IMR-90 (cell line): ENCODE measurements at regions not wholly inside any gene's neighbourhood (a gene's known extent, or its start where the extent isn't known, plus 50 kb on each side); places are given as distances from the start of the nearest gene placed in this dataset.
A peak's percentile ranks its signal among the peaks of the same experiment; 100 is the strongest.

Experiments used
- ATAC-seq: fragments of 200-7000 bp; cut with Tn5 transposase; 2 replicates; pipeline ENCODE4 v1.9.1; 2020; ENCODE audit warnings: low read depth, mild to moderate bottlenecking, moderate library complexity
- BruUV-seq: library from RNA; stranded (reverse); fragments of 400-500 nt; replicated peaks from 2 replicates; lab custom pipeline; 2021; lab: Mats Ljungman, UMichigan
- CTCF ChIA-PET: fragments of 300-600 bp; formaldehyde crosslinking; extraction: SDS; loops from one replicate; lab custom pipeline; 2021; ENCODE audit warnings: antibody characterized with exemption; lab: Yijun Ruan, JAX
- POLR2A ChIA-PET: fragments of 300-600 bp; sonication (Branson Sonifier 250); formaldehyde crosslinking; loops from one replicate; lab custom pipeline; 2022; ENCODE audit warnings: antibody characterized with exemption; ENCODE audit not compliant: unreplicated experiment; lab: Charles Lee
- DNase-seq: peaks from one replicate; pipeline ENCODE4 v3.0.0; 2013
- H2AFZ ChIP-seq: replicated peaks from 2 replicates; pipeline ENCODE3; 2013; ENCODE audit warnings: low read length, mild to moderate bottlenecking; ENCODE audit not compliant: poor library complexity
- H2AK5ac ChIP-seq: 2 replicates; pipeline ENCODE4 v1.6.1; 2013; ENCODE audit warnings: low read depth, low read length, inconsistent platforms
- H2AK9ac ChIP-seq: replicated peaks from 2 replicates; pipeline ENCODE3; 2013; ENCODE audit warnings: mild to moderate bottlenecking, low read depth, low read length, moderate library complexity; ENCODE audit not compliant: poor library complexity
- H2BK120ac ChIP-seq: 2 replicates; pipeline ENCODE4 v1.6.1; 2013; ENCODE audit warnings: low read depth, low read length, inconsistent platforms
- H2BK15ac ChIP-seq: 3 replicates; pipeline ENCODE4 v1.6.1; 2013; ENCODE audit warnings: low read depth, low read length, inconsistent platforms
- H2BK20ac ChIP-seq: 2 replicates; pipeline ENCODE4 v1.6.1; 2013; ENCODE audit warnings: low read depth, mild to moderate bottlenecking, inconsistent platforms, low read length, moderate library complexity
- H2BK5ac ChIP-seq: 2 replicates; pipeline ENCODE4 v1.6.1; 2013; ENCODE audit warnings: mild to moderate bottlenecking, low read depth, low read length, inconsistent platforms; ENCODE audit not compliant: poor library complexity, severe bottlenecking
- H3K14ac ChIP-seq: replicated peaks from 2 replicates; pipeline ENCODE4 v1.6.1; 2013; ENCODE audit warnings: low read depth, low read length, inconsistent platforms
- H3K18ac ChIP-seq: 2 replicates; pipeline ENCODE4 v1.6.1; 2013; ENCODE audit warnings: low read depth, low read length, control low read depth
- H3K23ac ChIP-seq: 2 replicates; pipeline ENCODE4 v1.6.1; 2013; ENCODE audit warnings: low read depth, low read length, inconsistent platforms
- H3K27ac ChIP-seq: 2 replicates; pipeline ENCODE4 v1.5.1; 2013; ENCODE audit warnings: mild to moderate bottlenecking, control low read depth, low read length; ENCODE audit not compliant: insufficient read depth
- H3K27me3 ChIP-seq: 2 replicates; pipeline ENCODE4 v1.6.1; 2013; ENCODE audit warnings: low read length; ENCODE audit not compliant: control insufficient read depth, insufficient read depth
- H3K36me3 ChIP-seq: 2 replicates; pipeline ENCODE4 v1.6.1; 2013; ENCODE audit warnings: low read length, mixed read lengths; ENCODE audit not compliant: control insufficient read depth, insufficient read depth
- H3K4ac ChIP-seq: 2 replicates; pipeline ENCODE4 v1.6.1; 2013; ENCODE audit warnings: low read depth, low read length, inconsistent platforms
- H3K4me1 ChIP-seq: 2 replicates; pipeline ENCODE4 v1.6.1; 2013; ENCODE audit warnings: low read length, mixed read lengths; ENCODE audit not compliant: control insufficient read depth, insufficient read depth
- H3K4me2 ChIP-seq: 2 replicates; pipeline ENCODE4 v1.6.1; 2013; ENCODE audit warnings: low read depth, mild to moderate bottlenecking, control low read depth, low read length, moderate library complexity
- H3K4me3 ChIP-seq: 2 replicates; pipeline ENCODE4 v1.5.1; 2013; ENCODE audit warnings: low read depth, mild to moderate bottlenecking, control low read depth, low read length, moderate library complexity; ENCODE audit not compliant: insufficient read depth
- H3K56ac ChIP-seq: 2 replicates; pipeline ENCODE4 v1.6.1; 2013; ENCODE audit warnings: low read length, inconsistent platforms; ENCODE audit not compliant: insufficient read depth; ENCODE audit errors: extremely low read depth
- H3K79me1 ChIP-seq, 2 experiments: 2 replicates each; pipeline ENCODE4 v1.6.1; 2013; ENCODE audit warnings: low read length in 2 of 2, inconsistent platforms in 1 of 2, low read depth in 1 of 2
- H3K9ac ChIP-seq: 2 replicates; pipeline ENCODE4 v1.6.1; 2013; ENCODE audit warnings: low read depth, low read length, control low read depth
- H3K9me1 ChIP-seq: 2 replicates; pipeline ENCODE4 v1.6.1; 2013; ENCODE audit warnings: low read length, inconsistent platforms; ENCODE audit not compliant: insufficient read depth
- H3K9me3 ChIP-seq: 2 replicates; pipeline ENCODE4 v1.6.1; 2013; ENCODE audit warnings: low read length; ENCODE audit not compliant: control insufficient read depth, insufficient read depth
- H4K20me1 ChIP-seq: 2 replicates; pipeline ENCODE4 v1.6.1; 2013; ENCODE audit warnings: low read length, inconsistent platforms; ENCODE audit not compliant: insufficient read depth
- H4K5ac ChIP-seq: 2 replicates; pipeline ENCODE4 v1.6.1; 2013; ENCODE audit warnings: mild to moderate bottlenecking, low read depth, low read length, control low read depth
- H4K8ac ChIP-seq, 2 experiments: 2 replicates each; pipeline ENCODE4 v1.6.1; 2013; ENCODE audit warnings: low read depth in 2 of 2, low read length in 2 of 2, control low read depth in 1 of 2, inconsistent platforms in 1 of 2
- H4K91ac ChIP-seq: 2 replicates; pipeline ENCODE4 v1.6.1; 2013; ENCODE audit warnings: low read depth, low read length, inconsistent platforms; ENCODE audit not compliant: insufficient read depth
- BHLHE40 ChIP-seq: fragments of 150-350 bp; IDR thresholded peaks from 2 replicates; pipeline ENCODE4 v1.6.1; 2016; ENCODE audit warnings: mild to moderate bottlenecking, low read depth, low read length
- FOS ChIP-seq: fragments of 150-350 bp; IDR thresholded peaks from 2 replicates; pipeline ENCODE4 v1.6.1; 2016; ENCODE audit warnings: low read depth, low read length
- MAFK ChIP-seq: IDR thresholded peaks from 2 replicates; pipeline ENCODE4 v1.6.1; 2012; ENCODE audit warnings: low read depth, low read length, improper control_type of control experiment
- MAZ ChIP-seq: IDR thresholded peaks from 2 replicates; pipeline ENCODE4 v1.6.1; 2012; ENCODE audit warnings: low read depth, mild to moderate bottlenecking, low read length, improper control_type of control experiment, moderate library complexity, borderline replicate concordance
- MXI1 ChIP-seq: IDR thresholded peaks from 2 replicates; pipeline ENCODE4 v1.6.1; 2012; ENCODE audit warnings: low read depth, mild to moderate bottlenecking, low read length, moderate library complexity, borderline replicate concordance
- NFE2L2 ChIP-seq: fragments of 150-350 bp; IDR thresholded peaks from 2 replicates; pipeline ENCODE4 v1.6.1; 2016; ENCODE audit warnings: low read depth, mild to moderate bottlenecking, low read length
- POLR2A ChIP-seq: IDR thresholded peaks from 2 replicates; pipeline ENCODE4 v1.6.1; 2012; ENCODE audit warnings: mild to moderate bottlenecking, low read depth, low read length
- RAD21 ChIP-seq: IDR thresholded peaks from 2 replicates; pipeline ENCODE4 v1.6.1; 2012; ENCODE audit warnings: low read length, improper control_type of control experiment
- RCOR1 ChIP-seq: IDR thresholded peaks from 2 replicates; pipeline ENCODE4 v1.6.1; 2012; ENCODE audit warnings: mild to moderate bottlenecking, low read length, improper control_type of control experiment; ENCODE audit not compliant: insufficient replicate concordance
- WGBS, 2 experiments: methylation state at CpG; one replicate each; pipeline versions ENCODE4 v1.1.5 to v1.1.7; 2013; ENCODE audit warnings: missing lambda C conversion rate in 2 of 2; ENCODE audit not compliant: insufficient read length in 1 of 2; ENCODE audit errors: extremely low coverage in 2 of 2; 5-methylcytosine and 5-hydroxymethylcytosine counted together
- dilution Hi-C: fragments of 300-500 bp; cut with HindIII; formaldehyde crosslinking; loops from one replicate; pipeline ENCODE4 v1.14.3; 2018; ENCODE audit warnings: low sequenced_read_pairs; ENCODE audit not compliant: unreplicated experiment
- in situ Hi-C: fragments of 300-500 bp; cut with MboI; formaldehyde crosslinking; loops from 3 replicates; pipeline ENCODE4 v1.14.3; 2019; ENCODE audit warnings: low sequenced_read_pairs, inconsistent platforms, mixed read lengths
- intact Hi-C: fragments of 100-400 bp; cut with micrococcal nuclease; formaldehyde crosslinking; loops from 2 replicates; pipeline ENCODE4 v1.10.0; 2022
- TF ChIP-seq, protein P1 (sequence below): fragments of 150-350 bp; IDR thresholded peaks from 2 replicates; pipeline ENCODE4 v1.6.1; 2017; ENCODE audit warnings: mild to moderate bottlenecking, antibody characterized with exemption, low read length, low read depth
- TF ChIP-seq, protein P2 (sequence below): fragments of 150-350 bp; IDR thresholded peaks from 2 replicates; pipeline ENCODE4 v1.6.1; 2016; ENCODE audit warnings: low read depth, mild to moderate bottlenecking, low read length, moderate library complexity, borderline replicate concordance
- TF ChIP-seq, protein P3 (sequence below): conservative IDR thresholded peaks from 2 replicates; pipeline ENCODE4 v1.5.1; 2012; ENCODE audit warnings: mild to moderate bottlenecking, low read depth, low read length, improper control_type of control experiment

DNA sequence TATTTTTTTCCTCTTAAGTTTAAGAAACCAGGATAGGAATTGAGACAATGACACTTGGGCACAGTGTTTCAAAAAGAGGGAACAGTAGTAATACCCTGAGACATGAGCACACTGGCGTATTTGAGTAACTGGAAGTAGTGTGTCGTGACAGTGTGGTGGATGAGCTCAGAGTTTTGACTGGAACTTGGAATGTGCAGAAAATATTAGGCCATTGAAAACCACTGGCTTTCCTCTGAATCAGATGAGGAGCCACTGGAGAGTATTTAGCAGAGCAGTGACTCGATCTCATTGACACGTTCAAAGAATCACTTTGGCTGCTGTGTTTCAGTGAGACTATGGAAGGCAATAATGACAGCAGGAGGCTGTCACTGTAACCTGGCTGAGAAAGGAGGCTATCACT is 1531.2 kb downstream of the STIM2 start:
- H3K14ac ChIP-seq = no peak overlapping the region
- POLR2A ChIA-PET = no interaction called here
- CTCF ChIA-PET = no interaction called here
- H2AFZ ChIP-seq = no peak overlapping the region
- DNase-seq (peak; percentile 40), ATAC-seq (peak; percentile 61)
- H2BK20ac ChIP-seq = no peak overlapping the region
- no peak overlapping the region for H2AK9ac ChIP-seq
- in situ Hi-C loops (no loop called here), intact Hi-C loops (no loop called here), dilution Hi-C loops (no loop called here)
- no TSS peak for BruUV-seq
- no peaks in the 10 kb centered on the region for H4K20me1 ChIP-seq
- H3K79me1 ChIP-seq = no peaks in the 10 kb centered on the region
- no peaks in the 10 kb centered on the region for H3K4me1 ChIP-seq
- no peak overlapping the region for H3K27ac ChIP-seq
- H2BK5ac ChIP-seq = no peak overlapping the region
- no peak overlapping the region for H3K4me3 ChIP-seq
- H3K56ac ChIP-seq = no peak overlapping the region
- H3K9me3 ChIP-seq = no peaks in the 10 kb centered on the region
- no peak overlapping the region for H3K4me2 ChIP-seq
- WGBS, 2 experiments = 40% methylated on average over 2 of the region's 4 CpGs; no CpG with 5 or more reads in 1 of the 2 experiments
- H3K18ac ChIP-seq = no peak overlapping the region
- H3K23ac ChIP-seq = no peak overlapping the region
- no peak overlapping the region for H2BK120ac ChIP-seq
- H3K36me3 ChIP-seq = no peaks in the 10 kb centered on the region
- H3K9me1 ChIP-seq = no peaks in the 10 kb centered on the region
- no peak overlapping the region for H4K5ac ChIP-seq
- H3K27me3 ChIP-seq = no peaks in the 10 kb centered on the region
- no peak overlapping the region for H3K4ac ChIP-seq
- H2AK5ac ChIP-seq = no peak overlapping the region
- no peak overlapping the region for H4K91ac ChIP-seq
- no peak overlapping the region for H3K9ac ChIP-seq
- no peak overlapping the region for H4K8ac ChIP-seq
- TF ChIP-seq MAZ = no peak
- no peak for TF ChIP-seq FOS
- TF ChIP-seq NFE2L2 = no peak
- no peak for TF ChIP-seq BHLHE40
- no peak for TF ChIP-seq MAFK
- TF ChIP-seq, protein P1, sequence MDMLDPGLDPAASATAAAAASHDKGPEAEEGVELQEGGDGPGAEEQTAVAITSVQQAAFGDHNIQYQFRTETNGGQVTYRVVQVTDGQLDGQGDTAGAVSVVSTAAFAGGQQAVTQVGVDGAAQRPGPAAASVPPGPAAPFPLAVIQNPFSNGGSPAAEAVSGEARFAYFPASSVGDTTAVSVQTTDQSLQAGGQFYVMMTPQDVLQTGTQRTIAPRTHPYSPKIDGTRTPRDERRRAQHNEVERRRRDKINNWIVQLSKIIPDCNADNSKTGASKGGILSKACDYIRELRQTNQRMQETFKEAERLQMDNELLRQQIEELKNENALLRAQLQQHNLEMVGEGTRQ = no peak
- TF ChIP-seq, protein P2, sequence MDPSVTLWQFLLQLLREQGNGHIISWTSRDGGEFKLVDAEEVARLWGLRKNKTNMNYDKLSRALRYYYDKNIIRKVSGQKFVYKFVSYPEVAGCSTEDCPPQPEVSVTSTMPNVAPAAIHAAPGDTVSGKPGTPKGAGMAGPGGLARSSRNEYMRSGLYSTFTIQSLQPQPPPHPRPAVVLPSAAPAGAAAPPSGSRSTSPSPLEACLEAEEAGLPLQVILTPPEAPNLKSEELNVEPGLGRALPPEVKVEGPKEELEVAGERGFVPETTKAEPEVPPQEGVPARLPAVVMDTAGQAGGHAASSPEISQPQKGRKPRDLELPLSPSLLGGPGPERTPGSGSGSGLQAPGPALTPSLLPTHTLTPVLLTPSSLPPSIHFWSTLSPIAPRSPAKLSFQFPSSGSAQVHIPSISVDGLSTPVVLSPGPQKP = no peak
- TF ChIP-seq MXI1 = no peak
- no peak for TF ChIP-seq POLR2A
- TF ChIP-seq RAD21 = no peak
- TF ChIP-seq, protein P3, sequence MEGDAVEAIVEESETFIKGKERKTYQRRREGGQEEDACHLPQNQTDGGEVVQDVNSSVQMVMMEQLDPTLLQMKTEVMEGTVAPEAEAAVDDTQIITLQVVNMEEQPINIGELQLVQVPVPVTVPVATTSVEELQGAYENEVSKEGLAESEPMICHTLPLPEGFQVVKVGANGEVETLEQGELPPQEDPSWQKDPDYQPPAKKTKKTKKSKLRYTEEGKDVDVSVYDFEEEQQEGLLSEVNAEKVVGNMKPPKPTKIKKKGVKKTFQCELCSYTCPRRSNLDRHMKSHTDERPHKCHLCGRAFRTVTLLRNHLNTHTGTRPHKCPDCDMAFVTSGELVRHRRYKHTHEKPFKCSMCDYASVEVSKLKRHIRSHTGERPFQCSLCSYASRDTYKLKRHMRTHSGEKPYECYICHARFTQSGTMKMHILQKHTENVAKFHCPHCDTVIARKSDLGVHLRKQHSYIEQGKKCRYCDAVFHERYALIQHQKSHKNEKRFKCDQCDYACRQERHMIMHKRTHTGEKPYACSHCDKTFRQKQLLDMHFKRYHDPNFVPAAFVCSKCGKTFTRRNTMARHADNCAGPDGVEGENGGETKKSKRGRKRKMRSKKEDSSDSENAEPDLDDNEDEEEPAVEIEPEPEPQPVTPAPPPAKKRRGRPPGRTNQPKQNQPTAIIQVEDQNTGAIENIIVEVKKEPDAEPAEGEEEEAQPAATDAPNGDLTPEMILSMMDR = no peak
- no peak for TF ChIP-seq RCOR1
- H2BK15ac ChIP-seq = no peak overlapping the region
